DMS53 treated with DMSO at 0.1 percent for 48 hours (cell line): ENCODE measurements at regions not wholly inside any gene's neighbourhood (a gene's known extent, or its start where the extent isn't known, plus 50 kb on each side); places are given as distances from the start of the nearest gene placed in this dataset.
A peak's percentile ranks its signal among the peaks of the same experiment; 100 is the strongest.

ENCODE experiments used
- DNase-seq: peaks from one replicate; lab custom pipeline; 2025; ENCODE audit not compliant: unreplicated experiment; lab: John Stamatoyannopoulos, UW

DNA sequence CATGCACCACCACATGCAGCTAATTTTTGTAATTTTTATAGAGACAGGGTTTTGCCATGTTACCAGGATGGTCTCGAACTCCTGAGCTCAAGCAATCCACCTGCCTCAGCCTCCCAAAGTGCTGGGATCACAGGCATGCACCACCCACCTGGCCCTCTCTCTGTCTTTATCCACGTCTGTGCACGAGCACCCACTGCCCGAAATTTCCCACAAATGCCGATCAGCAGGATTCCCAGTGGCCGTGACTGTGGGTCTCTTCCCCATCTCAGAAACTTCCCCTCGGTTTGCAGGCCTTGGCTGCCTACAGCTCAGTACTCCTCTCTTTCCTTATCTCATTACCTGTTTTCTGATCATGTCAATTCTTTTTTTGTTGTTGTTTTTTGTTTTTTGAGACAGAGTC is 217.3 kb downstream of the TTC32 start:
- no peak for DNase-seq

DNA sequence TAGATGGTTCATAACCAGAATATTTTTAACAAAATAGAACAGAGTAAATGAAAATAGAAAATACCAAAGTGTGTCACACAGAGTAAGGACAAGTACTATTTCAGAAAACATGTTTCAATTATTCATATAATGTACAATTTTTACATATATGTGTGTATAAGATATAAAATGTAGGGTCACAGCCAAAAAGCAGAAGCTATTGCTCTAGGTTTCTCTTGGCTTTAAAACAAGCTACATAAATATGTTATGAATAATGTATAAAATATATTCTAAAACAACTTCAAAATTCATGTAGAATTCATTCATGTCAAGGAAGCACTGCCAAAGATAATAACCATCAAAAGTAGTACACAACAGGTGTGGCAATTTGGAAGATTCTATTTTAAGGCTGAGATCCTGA is 218.2 kb downstream of the TTC32 start:
- DNase-seq: no peak

DNA sequence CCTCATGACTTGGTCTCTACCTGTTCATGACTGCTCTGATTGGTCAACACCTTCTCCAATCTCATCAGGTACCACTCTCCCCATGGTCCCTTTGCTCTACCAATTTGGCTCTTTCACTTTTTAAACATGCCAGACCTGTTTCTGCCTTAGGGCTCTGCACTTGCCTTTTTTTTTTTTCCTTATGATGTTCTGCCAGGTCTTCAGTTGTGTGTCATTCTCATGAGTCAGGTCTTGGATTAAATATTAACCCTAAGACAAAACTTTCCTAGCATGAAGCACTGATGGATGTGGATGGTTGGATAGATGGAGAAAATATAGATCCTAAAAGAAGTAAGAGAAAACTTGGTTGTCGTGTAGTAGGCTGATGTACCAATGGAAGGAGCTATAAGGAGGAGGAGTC is 219.3 kb downstream of the TTC32 start:
- DNase-seq: peak; percentile 48

DNA sequence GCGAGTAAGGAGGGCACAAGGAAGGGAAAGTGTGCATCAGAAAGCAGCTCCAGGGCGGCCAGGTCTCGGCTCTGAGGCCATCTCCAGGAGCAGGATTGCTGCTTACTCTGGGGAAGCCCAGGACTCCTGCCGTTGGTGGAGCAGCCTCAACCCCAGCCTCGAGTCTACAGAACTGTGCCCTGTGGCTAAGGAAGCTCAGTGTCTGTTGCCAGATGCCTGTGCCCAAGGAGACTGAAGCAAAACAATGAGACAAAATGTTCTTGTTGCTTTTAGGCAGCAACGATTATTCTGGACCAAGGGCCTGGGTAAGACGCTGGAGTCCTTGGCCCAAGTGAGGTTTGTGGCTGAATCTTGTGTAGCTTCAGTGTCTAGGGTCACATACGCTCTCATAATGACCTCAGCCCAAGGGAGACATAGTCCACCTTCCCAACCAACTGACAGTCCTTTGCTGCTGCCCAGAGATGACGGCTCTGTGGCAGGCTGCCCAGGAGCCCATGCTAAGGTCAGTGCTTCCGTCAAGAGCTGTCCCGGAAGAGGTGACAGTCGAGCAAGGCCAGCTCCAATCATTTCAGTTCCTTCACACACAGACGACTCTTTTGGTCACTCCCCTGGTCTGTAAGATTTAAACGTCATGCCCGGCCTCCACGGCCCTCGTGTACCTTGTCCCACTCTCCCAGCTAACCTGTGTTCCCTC is 223.8 kb downstream of the TTC32 start:
- no peak for DNase-seq

DNA sequence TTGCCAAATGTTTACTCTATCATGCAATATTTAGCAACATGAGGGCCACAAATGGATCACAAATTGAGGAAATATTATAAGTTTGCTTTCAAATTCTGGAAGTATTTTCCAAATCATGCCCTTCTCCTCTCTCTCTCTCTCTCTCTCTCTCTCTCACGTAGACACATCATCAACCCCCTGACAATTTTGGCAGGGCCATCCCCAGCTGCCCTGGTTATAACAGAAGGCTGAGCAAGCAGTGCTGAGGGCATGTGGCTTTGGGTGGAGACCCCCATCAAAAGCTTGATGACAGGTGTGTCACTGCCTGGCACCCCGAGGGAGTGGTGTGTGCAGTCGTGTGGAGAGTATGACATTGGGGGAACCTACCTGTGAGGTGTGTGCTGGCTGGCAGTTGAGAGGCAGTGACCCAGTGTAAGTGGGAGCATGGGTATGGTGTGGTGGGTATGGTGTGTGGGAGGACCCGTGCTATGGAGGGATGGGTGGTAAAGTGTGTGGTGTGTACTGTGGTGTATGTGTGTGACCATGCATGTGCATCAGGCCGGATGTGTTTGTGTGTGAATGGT is 224.5 kb downstream of the TTC32 start:
- no peak for DNase-seq

DNA sequence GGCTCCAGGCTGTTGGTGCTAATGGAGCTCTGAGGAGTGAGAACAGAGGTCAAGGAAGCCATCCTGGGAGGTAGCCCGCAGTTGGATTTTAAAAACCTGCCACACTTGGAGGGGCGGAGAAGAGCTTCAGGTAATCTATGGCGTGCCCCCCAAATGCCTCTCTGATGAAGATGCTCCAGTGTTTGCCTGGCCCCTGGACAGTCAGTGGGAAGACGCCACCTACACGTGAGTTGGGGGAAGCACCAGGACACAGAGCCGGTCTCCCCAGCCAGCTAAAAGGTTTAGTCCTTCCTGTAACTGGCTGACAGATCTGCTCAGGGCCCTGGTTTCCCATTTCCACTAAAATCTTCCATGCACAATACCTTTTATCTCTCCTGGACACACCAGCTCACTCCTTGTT is 225.0 kb downstream of the TTC32 start:
- no peak for DNase-seq

DNA sequence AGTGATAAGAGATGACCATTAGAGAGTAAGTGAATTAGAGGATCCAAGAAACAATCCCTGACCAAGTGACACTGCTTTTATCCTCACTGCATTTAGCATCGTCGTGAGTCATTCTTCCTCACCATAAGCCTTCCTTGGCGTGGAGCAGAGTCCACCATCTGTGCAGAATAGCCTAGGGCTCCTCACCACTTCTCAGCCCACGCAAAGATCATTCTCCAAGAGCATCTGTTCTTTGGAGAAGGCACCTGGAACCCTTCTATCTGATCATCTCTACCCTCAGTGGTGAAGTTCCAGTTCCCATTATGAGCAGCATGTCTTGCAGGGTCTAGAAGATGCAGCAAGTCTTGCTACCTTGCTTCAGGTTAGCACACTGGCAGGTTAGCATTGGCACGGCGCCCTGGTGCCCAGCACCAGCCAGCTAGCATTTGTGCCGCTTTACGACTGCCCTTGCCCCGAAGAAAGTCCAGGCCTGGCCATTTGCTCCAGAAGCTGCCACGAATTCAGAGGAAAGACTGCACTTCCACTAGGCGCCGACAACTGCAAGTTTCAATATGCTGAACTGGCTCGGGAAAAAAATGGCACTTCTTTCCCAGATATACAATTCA is 225.8 kb downstream of the TTC32 start:
- no peak for DNase-seq

DNA sequence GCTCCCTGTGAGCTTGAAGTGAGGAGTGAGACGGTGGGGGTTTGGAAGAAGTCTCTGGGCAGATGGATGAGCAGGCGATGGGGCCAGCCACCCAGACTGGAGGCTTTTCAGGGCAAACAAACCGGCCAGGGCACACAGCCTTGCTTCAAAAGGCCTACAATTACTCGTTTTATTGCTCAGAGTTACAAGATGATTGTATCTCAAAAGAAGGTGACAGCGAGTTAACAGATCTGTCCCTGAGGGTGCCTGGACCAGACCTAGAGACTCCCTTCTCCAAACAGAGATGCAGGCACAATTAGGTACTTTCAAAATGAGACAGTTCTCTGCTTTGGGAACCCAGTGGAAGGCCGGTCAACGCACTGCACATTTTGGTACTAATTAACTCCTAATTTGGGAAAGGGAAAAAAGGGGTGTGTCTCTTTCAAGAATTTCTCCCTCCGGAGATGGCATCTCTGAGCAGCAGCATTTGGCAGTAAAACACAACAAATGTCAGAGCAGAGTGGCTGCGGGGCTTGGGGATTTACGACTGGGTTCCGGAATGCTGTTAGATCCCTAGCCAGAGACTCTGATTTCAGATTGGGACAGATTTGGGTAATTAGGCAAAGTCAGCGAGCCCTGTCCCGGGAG is 226.7 kb downstream of the TTC32 start:
- DNase-seq: no peak

DNA sequence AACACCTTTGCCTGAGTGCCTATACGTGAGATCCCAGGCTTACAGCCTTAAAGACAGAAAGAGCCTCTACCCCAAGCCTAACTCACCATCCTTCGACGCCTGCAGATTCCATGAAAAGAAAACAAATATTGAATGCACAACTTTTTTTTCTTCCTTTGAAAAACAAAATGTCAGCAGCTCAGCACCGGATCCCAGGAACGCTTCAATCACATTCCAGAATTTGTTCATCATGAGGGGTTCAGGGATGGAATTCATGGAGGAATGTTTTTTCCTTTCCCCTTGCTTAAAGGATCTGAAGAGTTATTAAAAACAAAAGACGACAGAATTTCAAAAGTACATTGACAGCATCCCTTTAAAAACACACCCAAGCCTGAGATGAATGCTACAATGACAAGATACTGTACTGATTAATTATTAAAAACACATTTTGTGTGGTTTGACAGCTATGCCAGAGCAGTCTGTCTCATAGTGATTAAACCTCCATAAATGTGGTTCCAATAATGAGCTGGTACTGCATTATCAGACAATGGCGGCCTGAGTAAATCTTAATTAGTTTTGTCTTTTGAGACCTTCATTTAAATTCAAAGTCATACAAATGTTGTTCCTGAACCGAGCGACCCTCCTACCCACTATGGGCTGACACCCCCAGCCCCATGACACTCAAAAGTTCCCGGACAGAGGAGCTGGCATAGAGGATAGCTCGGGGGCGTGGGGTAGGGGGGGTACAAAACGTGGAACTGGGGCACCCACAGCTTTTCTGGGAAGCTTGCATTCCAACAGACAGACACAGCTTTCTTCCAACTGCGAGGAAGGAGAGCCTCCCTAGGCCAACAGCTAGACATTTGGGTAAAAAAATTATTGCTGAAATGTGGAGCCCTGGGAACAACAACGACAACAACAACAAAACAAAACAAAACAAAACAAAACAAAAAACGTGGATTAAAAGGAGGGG is 227.5 kb downstream of the TTC32 start:
- no peak for DNase-seq

DNA sequence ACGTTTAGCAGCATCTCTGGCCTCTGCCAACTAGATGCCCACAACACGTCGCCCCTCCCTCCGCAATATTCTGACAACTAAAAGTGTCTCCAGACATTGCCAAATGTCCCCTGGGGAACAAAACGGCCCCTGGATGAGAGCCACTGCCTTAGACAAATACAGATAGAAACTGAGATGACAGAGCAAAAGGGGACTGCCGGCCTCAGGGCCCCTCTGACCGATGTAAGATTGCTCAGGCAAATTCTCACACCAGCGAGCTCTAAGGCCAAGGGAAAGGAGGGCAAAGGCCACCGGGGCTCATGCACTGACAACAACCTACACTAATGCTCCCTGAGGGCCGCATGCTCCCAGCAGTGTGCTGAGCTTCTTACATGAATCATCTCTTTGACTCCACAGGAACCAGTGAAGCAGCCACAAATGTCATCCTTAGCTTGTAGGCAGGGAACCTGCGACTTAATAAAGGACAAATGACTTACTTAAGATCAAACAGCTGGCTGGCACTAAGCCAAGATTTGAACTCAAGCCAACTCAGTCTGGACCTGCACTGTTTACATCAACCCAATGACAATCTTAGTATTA is 228.5 kb downstream of the TTC32 start:
- no peak for DNase-seq

DNA sequence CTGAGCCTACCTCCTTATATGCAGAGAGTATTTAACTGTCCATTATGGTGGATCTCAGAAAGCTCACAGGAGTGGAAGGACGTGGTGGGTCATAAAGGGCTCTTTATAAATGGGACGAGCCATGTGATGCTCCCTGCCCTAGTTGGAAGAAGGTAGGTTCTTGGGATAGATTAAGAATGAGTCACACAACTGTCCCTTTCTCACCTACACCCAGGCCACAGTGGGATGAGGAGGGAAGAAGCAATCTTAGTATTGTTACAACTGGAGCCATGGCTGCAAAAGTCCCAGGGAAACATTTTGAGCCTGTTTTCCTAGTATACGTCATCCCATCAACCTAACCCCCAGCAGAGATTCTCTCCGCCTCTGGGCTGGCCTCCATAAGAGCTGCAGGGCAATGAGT is 229.9 kb downstream of the TTC32 start:
- DNase-seq: no peak

DNA sequence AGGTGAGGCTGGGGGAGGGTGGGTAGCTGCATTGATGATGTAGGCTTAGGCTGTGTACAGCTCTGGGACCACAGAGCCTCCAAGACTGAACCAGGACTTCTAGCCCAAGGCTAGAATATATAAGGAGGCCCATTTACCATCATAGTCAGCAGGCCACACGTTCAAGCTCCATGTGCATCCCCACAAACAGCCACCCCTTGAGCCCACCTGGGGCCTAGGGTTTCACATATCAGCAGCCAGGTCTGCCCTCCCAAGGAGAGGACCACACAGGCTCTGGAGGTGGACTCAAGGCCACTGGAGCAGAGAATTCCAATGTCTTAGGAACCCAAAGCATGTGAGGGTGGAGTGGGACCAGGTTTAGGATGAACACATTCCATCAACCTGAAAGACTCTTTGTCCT is 230.5 kb downstream of the TTC32 start:
- no peak for DNase-seq

DNA sequence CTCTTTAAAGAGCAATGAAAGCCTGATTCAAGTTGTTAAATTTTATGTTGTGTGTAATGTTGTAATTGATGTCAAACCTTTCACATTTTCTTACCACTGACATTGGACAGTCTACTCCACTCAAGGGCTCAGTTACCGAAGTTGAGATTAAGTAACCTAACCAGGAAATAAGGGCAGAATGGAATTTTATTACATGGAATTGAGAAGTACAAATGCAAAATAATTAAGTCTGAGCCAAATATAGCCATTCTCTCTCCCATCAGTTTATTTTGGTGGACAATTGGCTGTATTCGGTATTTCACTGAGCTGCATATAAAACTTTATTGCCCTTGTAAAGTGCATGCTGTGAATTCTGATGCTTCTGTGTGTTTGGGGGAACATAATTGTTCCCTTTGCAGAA is 231.5 kb downstream of the TTC32 start:
- DNase-seq: no peak

DNA sequence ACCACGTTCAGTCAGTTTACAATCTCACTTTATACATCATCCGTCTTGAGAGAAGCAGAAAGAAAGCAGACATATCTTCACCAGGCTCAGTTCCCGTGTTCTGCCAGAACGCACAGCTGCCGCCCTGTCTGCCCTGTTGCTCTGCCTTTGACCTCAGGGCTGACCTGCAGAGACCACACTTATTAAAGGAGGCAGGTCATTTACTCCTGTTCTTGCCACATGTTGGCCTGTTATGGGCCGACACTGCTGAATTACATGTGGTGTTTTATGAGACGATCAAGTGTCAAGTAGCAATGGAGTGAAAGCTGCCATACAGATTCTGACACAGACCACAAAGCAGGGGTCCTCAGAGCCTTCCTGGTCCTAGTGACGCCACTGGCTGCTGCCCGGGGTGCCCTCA is 232.2 kb downstream of the TTC32 start:
- no peak for DNase-seq

DNA sequence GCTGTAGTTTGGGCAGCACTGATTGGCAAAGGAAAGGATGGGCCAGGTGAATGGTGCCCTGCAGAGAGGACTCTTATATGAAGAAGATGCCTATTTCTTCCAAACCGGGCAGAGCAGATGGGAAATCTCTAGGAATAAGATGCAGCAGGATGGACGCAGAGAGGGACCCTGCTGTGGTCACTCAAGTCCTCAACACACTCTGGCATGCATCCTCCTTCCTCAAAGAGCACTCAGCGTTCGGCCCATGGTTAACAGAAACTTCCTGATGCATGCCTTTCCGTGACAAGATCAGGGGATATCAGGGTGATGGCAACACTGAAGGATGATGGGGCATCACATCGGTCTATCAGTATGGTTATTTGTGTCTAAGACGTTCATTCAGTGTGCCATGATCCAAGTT is 232.7 kb downstream of the TTC32 start:
- no peak for DNase-seq

DNA sequence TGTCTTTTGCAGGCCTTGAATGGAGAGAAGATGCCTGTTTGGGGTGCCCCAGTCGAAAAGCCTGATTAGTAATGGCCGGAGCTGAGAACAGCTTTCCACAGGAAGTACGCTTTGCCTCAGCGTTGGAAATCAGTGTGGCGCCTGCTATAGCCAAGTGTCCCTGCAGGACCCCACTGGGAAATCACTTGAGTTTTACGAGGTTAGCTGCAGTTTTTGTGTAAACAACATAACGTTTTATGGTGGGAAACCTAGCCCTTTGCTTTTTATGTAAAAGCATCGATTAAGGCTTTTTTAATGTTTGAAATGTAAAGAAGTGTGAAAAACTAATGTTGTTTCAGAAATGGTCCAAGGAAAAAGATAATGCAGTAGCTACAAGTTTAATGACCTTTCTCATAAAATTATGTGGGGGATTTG is 234.2 kb downstream of the TTC32 start:
- no peak for DNase-seq

DNA sequence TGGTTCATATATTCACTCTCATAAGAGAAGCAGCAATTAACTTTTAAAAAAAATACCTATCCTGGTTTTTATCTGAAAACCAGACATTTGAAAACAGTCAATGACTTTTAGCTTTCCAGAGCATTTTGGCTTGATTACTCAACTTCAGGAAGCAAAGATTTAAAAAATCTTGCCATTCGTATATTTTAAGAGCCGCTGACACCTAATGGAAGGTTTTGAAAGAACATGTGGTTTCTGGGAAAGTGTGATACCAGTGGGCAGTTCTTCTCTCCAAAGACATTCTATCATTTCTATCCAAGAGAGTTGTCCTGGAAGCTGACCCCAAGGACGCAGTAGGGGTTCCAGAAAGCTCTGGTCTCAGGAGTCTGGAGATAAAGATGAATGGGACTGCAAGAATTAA is 234.7 kb downstream of the TTC32 start:
- peak; percentile 11 for DNase-seq

DNA sequence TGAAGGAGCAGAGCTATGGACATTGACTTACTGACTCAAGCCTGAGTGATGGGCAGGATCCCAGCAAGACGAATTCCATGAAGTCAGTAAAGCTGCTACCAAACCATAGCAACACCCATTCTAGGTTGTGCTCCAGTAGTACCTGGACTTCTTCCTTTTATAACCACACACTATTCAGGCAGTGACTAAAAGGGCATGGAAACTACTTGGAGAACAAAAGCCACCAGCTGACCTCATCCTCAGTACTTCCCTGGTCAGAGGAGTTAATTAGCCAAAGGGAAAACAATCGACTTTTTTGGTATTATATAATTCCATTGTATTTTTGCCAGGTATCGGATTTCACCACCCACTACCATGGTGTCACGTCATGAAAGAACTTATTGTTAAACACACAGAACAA is 237.1 kb downstream of the TTC32 start:
- DNase-seq: no peak

DNA sequence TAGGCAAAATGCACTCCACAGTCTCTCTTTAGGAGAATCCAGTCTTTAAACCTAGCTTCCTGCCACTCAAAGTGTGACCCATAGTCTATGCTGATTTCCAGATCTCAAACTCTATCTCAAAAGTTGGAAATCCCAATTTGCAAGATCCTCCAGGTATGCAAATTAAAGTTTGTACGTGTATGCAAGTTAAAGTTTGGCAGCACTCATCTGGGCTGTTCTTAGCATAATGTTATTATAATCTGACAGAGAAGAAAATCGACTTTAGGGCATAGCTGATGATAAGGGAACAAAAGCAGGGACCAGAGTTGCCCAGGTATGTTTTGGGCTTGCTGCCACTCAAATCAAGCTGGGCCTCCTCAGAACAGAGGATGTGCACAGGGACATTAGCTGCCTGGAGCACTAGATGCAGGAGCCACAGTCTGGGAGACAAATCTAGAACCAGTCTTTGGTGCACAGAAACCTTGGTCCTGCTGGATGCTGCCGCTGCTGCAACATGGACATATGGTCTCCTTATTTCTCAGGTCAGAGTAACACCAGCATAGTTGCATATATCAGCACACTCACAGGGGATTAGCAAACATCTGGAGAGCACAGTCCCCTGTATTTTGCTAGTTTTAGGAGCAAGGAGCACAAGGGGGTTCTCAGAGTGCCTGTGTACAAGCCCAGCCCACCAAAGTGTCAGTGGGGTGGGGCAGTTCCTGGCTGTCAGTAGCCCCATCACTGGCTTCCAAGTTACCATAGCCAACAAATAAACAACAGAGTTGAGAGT is 242.6 kb downstream of the TTC32 start:
- no peak for DNase-seq

DNA sequence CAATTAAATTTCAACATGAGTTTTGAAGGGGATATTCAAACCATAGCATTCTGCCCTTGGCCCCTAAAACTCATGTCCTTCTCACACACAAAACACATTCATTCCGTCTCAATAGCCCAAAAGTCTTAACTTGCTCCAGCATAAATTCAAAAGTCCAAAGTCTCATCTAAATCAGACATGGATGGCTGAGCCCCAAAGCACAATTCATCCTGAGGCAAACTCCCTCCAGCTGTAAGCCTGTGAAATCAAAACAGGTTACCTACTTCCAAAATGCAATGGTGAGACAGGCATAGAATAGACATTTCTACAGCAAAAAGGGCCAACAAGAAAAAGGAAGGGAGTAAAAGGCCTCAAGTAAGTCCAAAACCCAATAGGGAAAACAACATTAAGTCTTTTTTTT is 245.8 kb downstream of the TTC32 start:
- DNase-seq: no peak
